ENCODE measurements at regions not wholly inside any gene's neighbourhood (a gene's known extent, or its start where the extent isn't known, plus 50 kb on each side); places are given as distances from the start of the nearest gene placed in this dataset.

DNA sequence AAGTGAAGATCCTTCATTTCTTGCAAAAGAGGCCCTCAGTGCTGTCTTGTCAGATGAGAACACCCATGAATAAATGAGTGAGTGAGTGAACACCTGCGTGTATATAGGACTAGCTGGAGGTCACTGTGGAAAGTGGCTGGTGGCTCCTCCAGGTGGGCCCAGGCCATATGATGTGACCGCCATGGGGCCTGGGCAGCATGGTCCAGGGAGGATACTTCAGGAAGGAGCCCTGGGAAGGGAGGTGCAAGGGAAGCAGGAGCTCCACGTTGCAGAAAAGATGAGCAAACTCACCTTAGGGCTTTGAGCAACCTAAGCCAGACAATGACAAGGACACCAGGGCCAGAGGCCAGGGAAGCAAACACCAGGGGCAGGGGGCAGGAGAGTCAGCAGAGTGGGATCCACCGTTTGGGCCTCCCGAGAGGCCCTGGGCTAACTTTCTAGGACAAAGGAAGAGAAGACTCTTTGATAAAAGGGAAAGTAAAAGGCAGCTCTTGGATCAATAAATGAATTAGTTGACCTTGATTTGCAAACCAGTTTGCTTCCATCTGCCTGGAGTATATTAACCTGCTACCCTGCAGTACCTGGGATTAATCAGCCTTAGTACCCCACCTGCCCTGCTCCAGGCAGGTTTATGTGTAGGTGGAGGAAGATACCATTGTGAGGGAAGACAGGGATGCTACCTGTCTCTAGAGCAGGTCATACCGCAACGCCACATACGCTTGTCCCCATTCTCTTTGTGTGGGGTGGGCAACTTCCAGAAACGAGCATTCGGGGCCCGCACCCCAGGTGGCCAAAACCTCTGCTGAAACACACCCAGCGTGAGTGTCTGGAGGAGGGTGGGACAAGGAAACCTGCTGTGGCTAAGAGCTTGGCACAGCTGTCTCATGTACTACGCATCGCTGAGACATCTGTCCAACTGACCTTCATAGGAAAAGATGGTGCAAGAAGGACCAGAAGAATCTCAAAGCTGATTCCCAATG, 51.4 kb upstream of the OLFM1 start:
- FAIRE-seq (no peak), DNase-seq (ENCODE audit: low read depth) (no peak)
- no peaks in the 10 kb centered on the region for H3K9me3 ChIP-seq (ENCODE audit: insufficient read depth, low read depth, low read length)
- H3K36me3 ChIP-seq (ENCODE audit: insufficient read depth, low read length): no peaks in the 10 kb centered on the region
- H4K20me1 ChIP-seq (ENCODE audit: insufficient read depth, low read length): no peaks in the 10 kb centered on the region
- H2AFZ ChIP-seq (ENCODE audit: low read depth, low read length): no peak overlapping the region
- H3K4me1 ChIP-seq (ENCODE audit: insufficient read depth, low read length): no peaks in the 10 kb centered on the region
- H3K27me3 Mint-ChIP-seq (ENCODE audit: low read depth, unreplicated experiment): peaks cover 65% of the 10 kb centered on the region
- no peak overlapping the region for H3K4me2 ChIP-seq (ENCODE audit: low read length)
- H3K27ac ChIP-seq (ENCODE audit: low read depth, low read length): no peak overlapping the region
- no peaks in the 10 kb centered on the region for H3K79me2 ChIP-seq (ENCODE audit: insufficient read depth, low read length)
- no peak overlapping the region for H3K9ac ChIP-seq (ENCODE audit: low read length)
- no peak overlapping the region for H3K4me3 Mint-ChIP-seq (ENCODE audit: unreplicated experiment)
- H3K4me3 ChIP-seq (ENCODE audit: insufficient read depth, low read depth, low read length): no peak overlapping the region
- no peaks in the 10 kb centered on the region for H3K36me3 Mint-ChIP-seq (ENCODE audit: low read depth, unreplicated experiment)
- peaks cover 2% of the 10 kb centered on the region for H3K27me3 ChIP-seq (ENCODE audit: insufficient read depth, low read length)
- no peak overlapping the region for H3K27ac Mint-ChIP-seq (ENCODE audit: unreplicated experiment)
- H3K4me1 Mint-ChIP-seq (ENCODE audit: low read depth, unreplicated experiment): no peaks in the 10 kb centered on the region
- TF ChIP-seq EZH2 (IDR thresholded peaks at IDR 0.05; ENCODE audit: insufficient read depth, low read length) (no peak), CTCF (IDR thresholded peaks at IDR 0.05; ENCODE audit: insufficient read depth, low read depth, low read length) (no peak)
- no peaks in the 10 kb centered on the region for H3K9me3 Mint-ChIP-seq (ENCODE audit: unreplicated experiment)

DNA sequence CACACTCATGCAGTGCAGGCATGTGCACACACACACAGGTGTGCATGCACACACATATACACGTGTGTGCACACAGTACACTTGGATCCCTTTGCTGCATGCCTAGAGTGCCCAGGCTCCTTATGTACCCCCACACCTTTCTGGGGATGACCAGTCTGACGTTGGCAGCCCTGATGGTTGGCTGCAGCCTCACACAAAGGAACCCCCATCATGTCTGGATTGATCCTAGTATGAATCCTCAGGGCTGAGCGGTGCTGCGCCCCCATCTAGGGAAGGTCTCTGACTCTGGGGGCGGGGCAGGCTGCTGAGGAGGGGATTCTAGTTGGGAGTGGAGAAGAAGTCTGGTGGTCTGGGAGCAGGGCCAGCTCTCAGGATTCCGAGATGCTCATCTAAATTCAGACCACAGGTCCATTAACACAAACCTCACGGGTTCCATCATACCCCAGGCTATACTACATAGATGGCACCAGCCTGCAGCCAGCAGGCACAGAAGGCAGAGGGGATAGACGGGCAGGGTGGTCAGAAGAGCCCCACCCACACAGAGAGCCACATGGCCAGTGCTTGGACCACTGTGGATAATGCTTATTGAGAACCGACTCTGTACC, 50.5 kb upstream of the OLFM1 start:
- H3K9me3 Mint-ChIP-seq (ENCODE audit: unreplicated experiment): no peaks in the 10 kb centered on the region
- Histone ChIP-seq H2AFZ (ENCODE audit: low read depth, low read length) (no peak overlapping the region), H3K9ac (ENCODE audit: low read length) (no peak overlapping the region), H3K4me3 (ENCODE audit: insufficient read depth, low read depth, low read length) (no peak overlapping the region), H3K79me2 (ENCODE audit: insufficient read depth, low read length) (no peaks in the 10 kb centered on the region), H3K27ac (ENCODE audit: low read depth, low read length) (no peak overlapping the region), H3K36me3 (ENCODE audit: insufficient read depth, low read length) (no peaks in the 10 kb centered on the region), H4K20me1 (ENCODE audit: insufficient read depth, low read length) (no peaks in the 10 kb centered on the region), H3K9me3 (ENCODE audit: insufficient read depth, low read depth, low read length) (no peaks in the 10 kb centered on the region), H3K4me2 (ENCODE audit: low read length) (no peak overlapping the region), H3K27me3 (ENCODE audit: insufficient read depth, low read length) (peaks cover 2% of the 10 kb centered on the region), H3K4me1 (ENCODE audit: insufficient read depth, low read length) (no peaks in the 10 kb centered on the region)
- no peak overlapping the region for H3K27ac Mint-ChIP-seq (ENCODE audit: unreplicated experiment)
- DNase-seq (ENCODE audit: low read depth) (no peak), FAIRE-seq (no peak)
- H3K4me3 Mint-ChIP-seq (ENCODE audit: unreplicated experiment): no peak overlapping the region
- H3K36me3 Mint-ChIP-seq (ENCODE audit: low read depth, unreplicated experiment): no peaks in the 10 kb centered on the region
- TF ChIP-seq CTCF (IDR thresholded peaks at IDR 0.05; ENCODE audit: insufficient read depth, low read depth, low read length) (no peak), EZH2 (IDR thresholded peaks at IDR 0.05; ENCODE audit: insufficient read depth, low read length) (no peak)
- no peaks in the 10 kb centered on the region for H3K4me1 Mint-ChIP-seq (ENCODE audit: low read depth, unreplicated experiment)
- peaks cover 69% of the 10 kb centered on the region for H3K27me3 Mint-ChIP-seq (ENCODE audit: low read depth, unreplicated experiment)
